HEK293T (cell line): ENCODE measurements at regions not wholly inside any gene's neighbourhood (a gene's known extent, or its start where the extent isn't known, plus 50 kb on each side); places are given as distances from the start of the nearest gene placed in this dataset.

ENCODE experiments used
- CTCF ChIA-PET: fragments of 350-600 bp; formaldehyde crosslinking; extraction: SDS; loops from one replicate; lab custom pipeline; 2021; ENCODE audit warnings: antibody characterized with exemption, inconsistent platforms; lab: Yijun Ruan, JAX
- POLR2A ChIA-PET: fragments of 350-600 bp; formaldehyde crosslinking; extraction: SDS; loops from one replicate; lab custom pipeline; 2020; ENCODE audit warnings: antibody characterized with exemption, inconsistent platforms; lab: Yijun Ruan, JAX
- DNase-seq: peaks from one replicate; pipeline ENCODE4 v3.0.0; 2012; ENCODE audit warnings: mixed read lengths; ENCODE audit errors: extremely low spot score
- ARNT ChIP-seq: fragments of 450-650 bp; IDR thresholded peaks from 2 replicates; pipeline ENCODE4 v1.6.1; 2017; ENCODE audit warnings: mild to moderate bottlenecking
- BHLHE40 ChIP-seq: fragments of 450-650 bp; IDR thresholded peaks from 2 replicates; pipeline ENCODE4 v1.6.1; 2016; ENCODE audit warnings: mild to moderate bottlenecking, moderate library complexity, borderline replicate concordance
- CTBP1 ChIP-seq: fragments of 450-650 bp; IDR thresholded peaks from 2 replicates; pipeline ENCODE4 v1.6.1; 2016; ENCODE audit warnings: borderline replicate concordance
- ELF4 ChIP-seq: fragments of 450-650 bp; IDR thresholded peaks from 2 replicates; pipeline ENCODE4 v1.6.1; 2017; ENCODE audit warnings: antibody characterized with exemption
- FOXA1 ChIP-seq: fragments of 450-650 bp; IDR thresholded peaks from 2 replicates; pipeline ENCODE4 v1.6.1; 2016; ENCODE audit warnings: mild to moderate bottlenecking
- FOXK2 ChIP-seq: fragments of 450-650 bp; IDR thresholded peaks from 2 replicates; pipeline ENCODE4 v1.6.1; 2016; ENCODE audit warnings: mild to moderate bottlenecking
- FOXM1 ChIP-seq: fragments of 450-650 bp; IDR thresholded peaks from 2 replicates; pipeline ENCODE4 v1.6.1; 2017; ENCODE audit warnings: mild to moderate bottlenecking, borderline replicate concordance
- HDGF ChIP-seq: fragments of 450-650 bp; IDR thresholded peaks from 2 replicates; pipeline ENCODE4 v1.6.1; 2017; ENCODE audit warnings: antibody characterized with exemption, borderline replicate concordance
- L3MBTL2 ChIP-seq: fragments of 450-650 bp; conservative IDR thresholded peaks from 2 replicates; pipeline ENCODE4 v1.6.1; 2016; ENCODE audit warnings: mild to moderate bottlenecking
- LEF1 ChIP-seq: fragments of 450-650 bp; IDR thresholded peaks from 2 replicates; pipeline ENCODE4 v1.6.1; 2017; ENCODE audit warnings: mild to moderate bottlenecking, borderline replicate concordance
- NFRKB ChIP-seq: fragments of 450-650 bp; IDR thresholded peaks from 2 replicates; pipeline ENCODE4 v1.6.1; 2016; ENCODE audit warnings: mild to moderate bottlenecking, moderate library complexity
- SP1 ChIP-seq: fragments of 450-650 bp; IDR thresholded peaks from 2 replicates; pipeline ENCODE4 v1.6.1; 2017
- SUZ12 ChIP-seq: fragments of 450-650 bp; IDR thresholded peaks from 2 replicates; pipeline ENCODE4 v1.6.1; 2016; ENCODE audit warnings: mild to moderate bottlenecking
- TARDBP ChIP-seq: fragments of 450-650 bp; IDR thresholded peaks from 2 replicates; pipeline ENCODE4 v1.6.1; 2016
- ZNF384 ChIP-seq: fragments of 450-650 bp; IDR thresholded peaks from 2 replicates; pipeline ENCODE4 v1.6.1; 2016
- TF ChIP-seq, protein P1 (sequence below): fragments of 450-650 bp; IDR thresholded peaks from 2 replicates; pipeline ENCODE4 v1.6.1; 2016

DNA sequence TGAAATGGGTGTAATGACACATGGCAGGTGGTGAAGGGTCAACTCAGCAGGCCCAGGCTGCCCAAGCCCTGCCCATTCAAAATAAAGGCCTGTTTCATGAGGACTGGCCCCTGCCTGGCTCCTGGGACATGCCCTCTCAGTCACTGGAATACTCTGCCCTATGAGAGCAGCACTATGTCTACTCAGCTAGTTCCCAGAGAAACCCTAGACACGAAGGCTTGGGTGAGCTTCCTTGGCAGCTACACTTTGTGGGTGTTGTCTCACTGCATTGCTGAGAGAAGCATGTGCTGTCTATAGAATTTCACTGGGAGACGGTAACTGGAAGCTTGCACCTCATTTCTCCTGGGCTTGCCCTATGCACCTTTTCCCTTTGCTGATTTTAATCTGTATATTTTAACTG lies 752.8 kb downstream of the LIG4 start:
- DNase-seq = no peak
- CTCF ChIA-PET = no interaction called here
- TF ChIP-seq SP1 (no peak), ARNT (no peak), HDGF (no peak), FOXM1 (no peak), SUZ12 (no peak), ZNF384 (no peak), LEF1 (no peak), NFRKB (no peak), CTBP1 (no peak), TARDBP (no peak), BHLHE40 (no peak), ELF4 (no peak), FOXA1 (no peak), FOXK2 (no peak), L3MBTL2 (no peak)
- TF ChIP-seq, protein P1, sequence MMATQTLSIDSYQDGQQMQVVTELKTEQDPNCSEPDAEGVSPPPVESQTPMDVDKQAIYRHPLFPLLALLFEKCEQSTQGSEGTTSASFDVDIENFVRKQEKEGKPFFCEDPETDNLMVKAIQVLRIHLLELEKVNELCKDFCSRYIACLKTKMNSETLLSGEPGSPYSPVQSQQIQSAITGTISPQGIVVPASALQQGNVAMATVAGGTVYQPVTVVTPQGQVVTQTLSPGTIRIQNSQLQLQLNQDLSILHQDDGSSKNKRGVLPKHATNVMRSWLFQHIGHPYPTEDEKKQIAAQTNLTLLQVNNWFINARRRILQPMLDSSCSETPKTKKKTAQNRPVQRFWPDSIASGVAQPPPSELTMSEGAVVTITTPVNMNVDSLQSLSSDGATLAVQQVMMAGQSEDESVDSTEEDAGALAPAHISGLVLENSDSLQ = no peak
- POLR2A ChIA-PET = no interaction called here

DNA sequence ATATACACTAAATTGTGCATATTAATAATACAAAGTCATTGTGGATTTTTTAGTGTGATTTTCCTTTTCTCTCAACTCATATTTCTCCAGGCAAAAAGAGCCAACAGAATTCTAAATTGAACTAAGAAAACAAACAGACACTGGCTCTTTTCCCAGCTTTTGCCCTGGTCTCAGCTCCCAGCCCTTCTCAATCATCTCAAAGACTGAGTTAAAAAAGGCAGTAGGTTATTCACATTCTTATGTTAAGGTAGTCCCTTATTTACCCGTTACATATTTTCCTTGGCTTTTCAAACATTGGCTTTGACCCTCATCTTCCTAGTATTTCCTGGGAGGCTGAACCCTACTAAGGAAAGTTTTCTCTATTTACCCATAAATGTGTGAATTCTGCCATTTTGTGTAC lies 753.6 kb downstream of the LIG4 start:
- TF ChIP-seq TARDBP (no peak), CTBP1 (no peak), ARNT (no peak), FOXM1 (no peak), ELF4 (no peak), FOXA1 (no peak), LEF1 (no peak), SP1 (no peak), FOXK2 (no peak), L3MBTL2 (no peak), ZNF384 (no peak), HDGF (no peak), SUZ12 (no peak), BHLHE40 (no peak), NFRKB (no peak)
- TF ChIP-seq, protein P1 = no peak
- ChIA-PET POLR2A (no interaction called here), CTCF (no interaction called here)
- DNase-seq = no peak

DNA sequence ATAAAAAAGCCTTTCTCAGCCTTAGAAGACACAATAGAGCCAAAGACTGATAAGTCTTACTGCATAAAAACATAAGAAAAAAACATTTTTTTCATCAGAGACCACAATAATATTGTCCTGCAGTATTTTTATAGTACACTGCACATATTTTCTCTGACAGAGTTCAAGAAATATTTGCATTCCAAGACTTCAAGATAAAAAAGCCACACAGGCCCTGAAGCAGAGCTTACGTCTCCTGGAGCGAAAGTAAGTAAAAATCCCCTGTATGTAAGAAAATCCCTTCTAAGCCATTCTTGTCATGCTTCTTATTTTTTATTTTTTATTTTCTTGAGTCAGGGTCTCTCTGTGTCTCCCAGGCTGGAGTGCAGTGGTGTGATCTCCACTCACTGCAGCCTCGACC lies 755.9 kb downstream of the LIG4 start:
- POLR2A ChIA-PET = no interaction called here

DNA sequence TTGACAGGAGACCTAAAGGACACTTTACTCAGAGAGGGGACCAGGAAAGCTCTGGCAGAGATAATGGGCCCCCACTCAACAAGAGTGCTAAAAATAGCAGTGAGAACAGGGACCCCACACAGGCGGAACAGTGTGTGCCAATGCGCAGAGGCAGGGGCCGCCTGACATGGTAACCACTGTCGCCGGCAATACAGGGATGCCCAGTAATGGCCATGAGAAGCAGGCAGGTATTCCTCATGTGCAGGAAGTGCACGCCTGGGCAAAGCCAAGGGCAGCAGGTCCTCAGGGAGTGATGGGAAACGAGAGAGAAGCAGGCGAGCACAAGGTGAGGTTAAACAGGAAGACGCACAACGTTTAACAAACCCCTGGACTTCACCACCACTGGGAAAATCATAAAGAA lies 757.1 kb downstream of the LIG4 start:
- no peak for DNase-seq
- ChIA-PET CTCF (no interaction called here), POLR2A (no interaction called here)
- TF ChIP-seq FOXA1 (no peak), NFRKB (no peak), TARDBP (no peak), BHLHE40 (no peak), L3MBTL2 (no peak), ZNF384 (no peak), HDGF (no peak), FOXM1 (no peak), LEF1 (no peak), SP1 (no peak), ARNT (no peak), SUZ12 (no peak), CTBP1 (no peak), FOXK2 (no peak), ELF4 (no peak)
- TF ChIP-seq, protein P1 = no peak

More for the DNA sequence above, 755.9 kb downstream of the LIG4 start:
- TF ChIP-seq NFRKB = no peak
- no peak for TF ChIP-seq CTBP1
- TF ChIP-seq HDGF = no peak
- CTCF ChIA-PET = no interaction called here
- DNase-seq = no peak

DNA sequence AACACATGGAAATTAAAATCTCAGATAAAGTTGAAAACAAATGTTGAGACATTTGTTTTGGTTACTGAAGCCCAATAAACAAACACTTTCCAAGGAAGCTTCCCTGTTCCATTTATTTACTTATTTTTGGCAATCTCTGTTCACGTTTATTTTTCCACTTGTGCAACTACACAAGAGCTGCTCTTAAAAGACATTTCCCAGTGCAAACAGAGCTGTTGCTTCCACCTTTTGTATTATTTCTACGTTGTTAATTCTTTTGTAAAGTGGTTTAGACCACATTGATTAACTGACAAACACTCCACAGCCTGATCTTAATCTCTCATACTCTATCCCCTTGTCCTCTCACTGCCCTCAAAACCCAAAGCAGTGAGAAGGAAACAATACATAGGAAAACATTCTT lies 757.6 kb downstream of the LIG4 start:
- no peak for TF ChIP-seq L3MBTL2
- no peak for TF ChIP-seq BHLHE40
- TF ChIP-seq ELF4 = no peak
- TF ChIP-seq ZNF384 = no peak
- no peak for TF ChIP-seq TARDBP
- TF ChIP-seq SP1 = no peak
- TF ChIP-seq CTBP1 = no peak
- TF ChIP-seq FOXK2 = no peak
- no peak for TF ChIP-seq SUZ12
- ChIA-PET POLR2A (no interaction called here), CTCF (no interaction called here)
- DNase-seq = no peak

DNA sequence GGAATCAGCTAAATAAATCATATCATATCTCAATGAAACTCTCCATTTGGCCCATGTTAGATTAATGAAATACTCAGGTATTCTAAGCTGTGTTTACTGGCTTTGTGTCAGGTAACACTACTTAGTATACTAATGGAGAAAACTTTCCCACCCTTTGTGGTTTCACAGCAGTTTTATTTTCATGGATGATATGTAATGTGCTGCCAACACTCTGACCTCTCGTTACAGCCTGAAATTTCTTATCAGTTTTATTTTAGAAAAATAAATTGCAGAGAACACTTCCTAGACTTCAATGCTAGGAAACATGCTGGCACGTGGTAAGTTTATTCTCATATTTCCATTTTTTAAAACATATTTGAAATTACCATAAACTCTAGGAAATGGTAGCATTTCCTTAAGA lies 758.9 kb downstream of the LIG4 start:
- no peak for DNase-seq
- TF ChIP-seq NFRKB (no peak), LEF1 (no peak), SUZ12 (no peak), L3MBTL2 (no peak), SP1 (no peak), FOXK2 (no peak), FOXM1 (no peak), CTBP1 (no peak), ELF4 (no peak), ZNF384 (no peak), HDGF (no peak), TARDBP (no peak), ARNT (no peak), FOXA1 (no peak), BHLHE40 (no peak)
- TF ChIP-seq, protein P1 = no peak
- CTCF ChIA-PET = interaction anchor here (0.5 kb wide), 1 partner anchor 165 kb away, joined by 11 read pairs; no protein-coding TSS in a partner anchor
- POLR2A ChIA-PET = no interaction called here
